NCI-H2227 (cell line): ENCODE measurements at regions not wholly inside any gene's neighbourhood (a gene's known extent, or its start where the extent isn't known, plus 50 kb on each side); places are given as distances from the start of the nearest gene placed in this dataset.
A peak's percentile ranks its signal among the peaks of the same experiment; 100 is the strongest.

Experiments
- DNase-seq: peaks from one replicate; lab custom pipeline; 2025; ENCODE audit not compliant: unreplicated experiment; lab: John Stamatoyannopoulos, UW

DNA sequence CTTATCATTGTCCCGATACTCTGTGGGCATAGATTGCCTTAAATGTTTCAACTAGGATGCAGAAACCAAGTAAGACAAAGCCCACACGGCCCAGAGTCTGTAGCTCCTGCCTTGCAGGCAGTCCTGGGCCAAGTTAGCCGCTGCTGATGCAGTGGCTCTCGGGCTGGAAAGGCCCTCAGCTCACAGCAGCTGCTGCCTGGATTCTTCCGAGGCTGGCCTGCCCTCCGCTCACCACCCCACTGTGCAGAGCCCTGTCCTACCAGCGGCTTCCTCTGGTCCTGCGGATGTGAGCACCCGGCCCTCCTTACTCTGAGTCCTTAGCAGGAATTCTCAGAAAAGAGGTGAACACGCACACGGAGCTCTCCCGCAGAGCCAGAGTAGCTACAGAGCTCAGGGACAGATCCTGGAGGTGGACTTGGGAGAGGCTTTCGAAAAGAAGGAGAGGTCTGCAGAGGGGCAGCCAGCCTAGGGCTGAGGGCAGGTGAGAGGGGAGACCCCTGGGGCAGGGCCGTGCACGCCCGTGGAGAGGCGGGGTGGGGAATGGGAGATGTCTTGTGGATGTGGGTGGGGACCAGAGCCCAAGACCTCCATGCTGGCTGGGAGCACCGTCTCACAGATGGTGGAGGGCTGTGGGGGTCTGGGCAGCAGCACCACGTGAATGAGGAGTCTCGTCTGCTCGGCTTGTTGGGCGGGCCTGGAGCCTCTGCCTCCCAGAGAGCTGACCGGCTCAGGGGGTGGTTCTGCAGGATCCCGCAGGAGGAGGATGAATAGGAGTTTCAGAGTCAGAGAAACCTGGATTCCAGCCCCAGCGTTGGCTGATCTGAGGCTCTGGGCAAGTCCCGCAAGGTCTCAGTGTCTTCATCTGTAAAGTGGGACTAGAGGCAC, 117.4 kb upstream of the B3GAT1 start:
- no peak for DNase-seq

DNA sequence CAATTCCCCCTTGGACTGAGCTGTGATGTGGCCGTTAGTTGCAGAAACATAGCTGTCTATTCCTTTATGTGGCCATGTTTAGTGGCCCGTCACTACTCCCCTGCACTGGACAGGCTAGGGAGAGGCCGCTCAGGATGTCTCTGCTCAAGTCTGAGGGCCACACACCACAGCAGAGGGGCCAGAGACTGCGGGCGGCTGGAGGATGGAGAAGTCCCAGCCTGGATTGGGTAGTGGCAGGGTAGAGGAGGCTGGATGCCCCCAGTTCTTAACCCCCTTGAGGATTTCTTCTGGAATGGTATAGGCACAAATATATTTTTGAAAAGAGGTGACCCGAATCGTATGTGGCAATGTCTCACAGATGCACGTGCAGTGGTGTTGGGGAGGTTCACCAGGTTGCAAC, 116.4 kb upstream of the B3GAT1 start:
- DNase-seq: no peak

DNA sequence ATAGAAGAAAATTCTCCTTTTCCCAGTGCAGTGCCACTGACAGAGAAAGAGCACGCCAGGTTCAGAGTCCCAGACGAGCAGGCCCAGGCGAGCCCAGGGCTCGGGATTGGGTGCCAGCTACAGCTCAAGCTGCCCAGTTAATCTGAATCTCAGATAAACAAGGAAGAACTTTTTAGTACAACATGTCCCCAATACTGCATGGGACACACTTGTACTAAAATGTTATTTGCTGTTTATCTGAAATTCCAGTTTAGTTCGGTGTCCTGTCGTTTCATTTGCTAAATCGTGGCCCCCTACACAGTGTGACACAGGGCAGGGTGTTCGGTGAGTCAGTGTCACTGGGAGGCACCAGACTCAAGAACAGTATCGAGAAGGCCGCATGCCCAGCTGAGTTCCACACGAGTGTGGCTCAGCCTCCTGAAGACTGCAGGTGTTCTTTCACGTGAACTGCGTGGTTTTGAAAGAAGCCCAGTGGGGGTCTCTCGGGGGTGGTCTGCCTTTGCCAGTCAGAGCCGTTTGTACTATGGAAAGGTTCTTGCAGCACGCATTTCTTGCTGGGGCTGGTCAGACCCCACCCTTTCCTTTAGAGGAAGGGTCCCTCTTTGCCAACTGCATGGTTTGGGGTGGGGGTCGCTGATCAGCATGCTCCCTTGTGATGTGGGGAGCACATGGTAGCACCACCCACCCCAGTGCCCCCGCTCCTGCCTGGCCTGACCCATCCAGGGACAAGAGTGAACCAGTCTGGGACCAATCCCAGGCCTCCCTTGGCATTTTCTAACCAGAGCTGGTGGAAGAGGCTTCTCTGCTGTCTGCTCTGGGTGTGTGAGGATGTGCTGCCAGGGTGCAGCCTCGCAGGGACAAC, 115.6 kb upstream of the B3GAT1 start:
- no peak for DNase-seq

DNA sequence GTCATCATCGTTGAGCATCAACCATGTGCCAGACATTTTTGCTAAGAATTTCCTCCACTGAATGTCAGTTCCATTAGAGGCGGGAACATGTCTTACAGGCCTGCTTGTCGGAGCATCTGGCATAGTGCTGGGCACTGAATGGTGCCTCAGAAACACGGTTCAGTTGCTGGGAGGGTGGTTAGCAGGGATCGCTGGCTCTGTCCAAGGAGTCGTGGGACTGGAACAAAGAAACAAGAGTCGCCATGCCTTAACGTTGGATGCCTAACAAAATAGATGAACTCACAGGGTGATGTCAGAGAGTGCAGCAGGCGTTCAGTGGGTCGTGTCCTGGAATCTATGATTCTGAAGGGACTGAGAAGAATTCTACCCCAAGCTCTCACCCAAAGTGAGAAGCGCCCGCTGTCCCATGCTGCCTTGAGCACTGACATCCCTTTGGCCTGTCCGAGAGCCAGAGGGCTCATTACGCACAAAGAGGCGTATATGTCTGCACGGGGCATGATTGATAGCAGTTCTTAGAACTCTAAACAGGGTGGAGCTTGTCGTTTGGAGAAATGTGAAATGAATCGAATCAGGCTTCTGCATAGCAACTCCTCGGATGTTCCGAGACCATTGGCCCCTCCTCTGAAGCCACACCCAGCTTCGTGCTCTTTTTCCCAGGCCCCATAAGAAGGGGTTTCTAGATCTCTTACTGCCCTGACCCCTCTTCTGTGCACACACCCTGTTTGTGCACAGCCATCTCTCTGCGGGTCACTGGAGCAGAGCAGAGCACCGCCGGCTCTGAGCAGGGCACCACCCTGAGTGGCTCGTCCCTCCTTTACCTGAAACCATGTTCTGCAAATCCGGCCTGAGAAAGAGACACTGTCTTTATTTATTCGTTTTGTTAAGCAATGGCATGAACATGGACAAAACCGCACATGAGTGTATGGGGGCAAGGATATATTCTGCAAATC, 113.1 kb upstream of the B3GAT1 start:
- DNase-seq: no peak

DNA sequence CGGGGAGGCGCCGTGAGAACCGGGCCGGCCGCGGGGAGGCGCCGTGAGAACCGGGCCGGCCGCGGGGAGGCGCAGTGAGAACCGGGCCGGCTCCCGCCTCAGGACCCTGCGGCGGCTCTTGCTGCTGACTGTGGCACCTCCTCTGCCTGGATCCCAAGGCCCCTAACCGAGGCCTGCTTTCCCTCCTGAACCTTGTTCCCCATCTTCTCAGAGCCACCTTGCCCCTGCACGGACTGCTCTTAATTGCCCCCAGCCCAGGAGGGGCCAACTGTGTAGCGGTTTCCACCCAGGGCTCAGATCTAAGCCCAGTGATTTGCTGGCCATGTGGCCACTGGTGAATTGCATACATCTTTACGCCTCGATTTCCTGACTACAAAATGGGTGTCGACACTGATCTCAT, 112.2 kb upstream of the B3GAT1 start:
- DNase-seq: no peak

DNA sequence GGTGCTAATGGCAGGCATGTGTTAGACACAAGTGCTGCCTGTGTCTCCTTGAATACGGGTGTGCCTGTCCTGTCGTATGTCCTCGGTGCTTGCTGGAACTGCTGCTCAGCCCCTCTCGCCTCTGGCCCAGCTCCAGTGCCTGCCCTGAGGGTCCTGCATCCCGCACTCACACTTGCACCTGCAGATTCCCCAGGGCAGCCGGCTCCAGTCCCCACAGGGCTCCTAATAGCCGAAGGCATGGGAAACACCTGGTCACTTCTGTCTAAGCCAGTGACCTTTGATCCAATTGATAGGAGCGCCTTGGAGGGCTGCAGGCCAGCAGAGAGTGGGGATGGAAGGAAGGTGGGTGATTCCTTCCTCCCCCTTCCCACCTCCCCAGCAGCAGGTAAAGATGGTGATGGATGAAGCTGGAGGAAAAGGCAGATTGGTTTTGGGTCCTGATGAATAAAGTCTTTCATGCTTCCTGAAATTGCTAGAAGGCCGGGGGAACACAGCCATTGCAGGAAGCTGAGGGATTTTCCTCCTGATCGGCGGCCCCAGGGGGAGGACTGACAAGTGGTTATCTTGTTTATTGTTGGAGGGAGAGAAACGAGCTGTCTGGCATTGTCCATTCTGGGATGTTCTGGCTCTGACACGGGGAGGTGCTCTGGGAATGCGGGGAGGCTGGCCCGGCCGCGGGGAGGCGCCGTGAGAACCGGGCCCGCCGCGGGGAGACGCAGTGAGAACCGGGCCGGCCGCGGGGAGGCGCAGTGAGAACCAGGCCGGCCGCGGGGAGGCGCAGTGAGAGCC, 110.9 kb upstream of the B3GAT1 start:
- no peak for DNase-seq

DNA sequence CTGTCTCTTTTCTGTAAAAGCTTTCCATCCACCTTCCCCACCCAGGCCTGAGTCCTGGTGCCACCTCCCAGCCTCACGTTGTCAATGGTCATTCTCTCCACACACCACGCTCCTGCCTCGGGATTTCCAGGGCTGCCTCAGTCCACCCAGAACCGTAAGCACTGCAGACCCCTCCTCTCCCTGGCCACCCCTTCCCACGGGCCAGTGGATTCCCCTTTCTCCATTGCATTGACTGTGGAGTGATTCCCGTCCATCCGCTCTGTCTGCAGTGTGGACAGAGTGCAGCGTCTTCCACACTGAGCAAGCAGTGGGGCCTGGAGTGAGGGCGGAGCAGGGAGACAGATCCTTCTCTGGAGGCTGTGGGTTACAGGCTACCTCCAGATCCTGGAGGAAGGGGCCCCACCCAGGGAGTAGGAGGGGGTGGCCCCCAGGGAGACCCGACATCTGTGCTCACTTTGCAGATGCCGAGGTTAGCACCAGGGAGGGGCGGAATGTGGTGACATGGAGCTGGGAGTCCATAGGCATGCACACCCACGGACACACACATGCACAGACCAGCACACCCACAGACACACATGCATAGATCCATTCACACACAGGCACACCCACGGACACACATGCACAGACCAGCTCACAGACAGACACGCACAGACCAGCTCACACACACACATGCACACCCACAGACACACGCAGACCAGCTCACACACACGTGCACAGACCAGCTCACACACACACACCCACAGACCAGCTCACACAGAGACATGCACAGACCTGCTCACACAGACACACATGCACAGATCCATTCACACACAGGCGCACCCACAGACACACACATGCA, 109.6 kb upstream of the B3GAT1 start:
- no peak for DNase-seq

DNA sequence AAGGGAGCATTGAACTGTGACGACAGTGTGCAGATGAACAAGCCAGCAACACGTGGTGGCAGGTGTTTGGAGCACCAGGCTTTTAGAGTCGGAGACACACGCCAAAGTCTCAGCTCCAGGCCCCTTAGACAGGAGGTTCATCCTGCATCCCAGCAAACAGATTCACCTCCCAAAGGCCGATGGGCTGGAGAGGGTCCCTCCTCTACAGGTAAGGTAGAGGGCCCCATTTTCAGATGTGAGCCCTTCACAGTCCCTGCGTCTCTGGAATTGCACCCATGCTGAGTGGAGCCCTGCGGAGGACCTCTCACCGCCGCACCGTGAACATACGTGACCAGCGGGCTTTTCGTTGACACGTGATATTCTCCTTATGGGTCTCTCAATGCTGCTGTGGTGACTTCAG, 109.0 kb upstream of the B3GAT1 start:
- no peak for DNase-seq

DNA sequence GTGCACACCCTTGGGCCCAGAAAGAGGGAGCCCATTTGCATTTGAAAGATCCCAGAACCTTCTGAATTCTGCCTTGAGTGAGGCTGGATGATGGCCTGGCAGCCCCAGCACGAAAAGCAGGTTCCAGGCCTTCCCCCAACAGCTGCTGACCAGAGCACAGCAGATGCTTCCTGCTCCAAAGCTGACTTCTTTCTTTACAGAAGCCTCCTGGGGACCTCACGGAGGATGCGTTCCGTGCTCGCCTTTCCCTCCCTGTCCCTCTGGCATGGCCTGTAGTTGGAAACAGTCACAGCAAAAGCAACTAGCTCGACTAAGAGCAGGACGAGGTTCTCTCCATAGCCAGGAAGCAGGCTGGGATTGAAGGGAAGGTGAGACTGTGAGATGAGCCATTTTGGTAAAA, 107.7 kb upstream of the B3GAT1 start:
- DNase-seq: no peak

DNA sequence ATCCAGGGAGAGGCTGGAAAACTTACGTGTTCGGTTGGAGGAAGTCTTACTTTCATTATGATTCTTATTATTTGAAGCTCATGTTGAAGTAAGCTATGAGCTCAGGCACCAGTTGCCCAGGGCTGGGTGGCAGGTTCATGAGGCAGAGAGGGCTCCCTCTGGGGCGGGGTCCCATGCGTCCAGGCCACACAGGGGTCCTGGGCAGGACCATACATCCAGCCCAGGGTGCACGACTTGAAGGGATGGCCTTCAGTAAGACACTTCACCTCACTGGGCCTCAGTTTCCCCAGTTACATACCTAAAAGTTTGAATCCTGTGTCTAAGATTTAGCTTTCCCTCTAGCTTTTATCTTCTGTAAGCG, 107.3 kb upstream of the B3GAT1 start:
- no peak for DNase-seq

DNA sequence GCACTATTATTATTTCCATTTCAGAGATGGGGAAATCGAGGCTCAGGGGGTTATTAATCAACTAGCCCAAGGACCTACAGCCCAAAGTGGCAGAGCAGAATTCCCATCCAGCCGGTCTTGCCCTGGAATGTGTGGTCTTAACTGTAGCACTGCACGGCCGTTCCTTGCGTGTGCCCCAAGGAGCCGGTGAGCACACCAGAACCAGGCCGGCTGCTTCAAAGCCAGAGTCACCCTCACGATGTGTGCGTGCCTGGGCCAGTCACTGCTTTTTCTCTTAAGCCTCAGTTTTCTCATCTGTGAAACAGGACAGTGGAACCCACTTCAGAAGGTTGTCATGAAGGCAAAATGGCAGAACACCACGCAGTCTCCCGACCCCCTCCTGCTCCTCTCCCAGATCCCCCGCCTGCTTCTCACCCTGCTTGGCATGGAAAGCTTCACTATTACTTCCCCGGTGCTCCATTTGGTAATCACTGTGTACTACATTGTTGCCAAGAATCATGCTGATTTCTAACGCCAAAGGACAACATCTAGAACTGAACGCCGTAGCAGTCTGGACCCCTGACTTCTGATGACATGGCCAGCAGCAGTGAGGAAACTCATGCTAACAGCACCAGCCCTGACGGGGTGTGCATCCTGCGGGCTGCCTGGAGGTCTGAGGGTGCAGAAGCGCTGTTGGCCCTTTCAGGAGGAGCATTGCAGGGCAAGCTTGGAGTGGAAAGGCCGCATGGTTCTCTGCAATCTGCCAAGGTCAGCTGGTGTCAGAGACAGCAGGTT, 106.8 kb upstream of the B3GAT1 start:
- DNase-seq: no peak

DNA sequence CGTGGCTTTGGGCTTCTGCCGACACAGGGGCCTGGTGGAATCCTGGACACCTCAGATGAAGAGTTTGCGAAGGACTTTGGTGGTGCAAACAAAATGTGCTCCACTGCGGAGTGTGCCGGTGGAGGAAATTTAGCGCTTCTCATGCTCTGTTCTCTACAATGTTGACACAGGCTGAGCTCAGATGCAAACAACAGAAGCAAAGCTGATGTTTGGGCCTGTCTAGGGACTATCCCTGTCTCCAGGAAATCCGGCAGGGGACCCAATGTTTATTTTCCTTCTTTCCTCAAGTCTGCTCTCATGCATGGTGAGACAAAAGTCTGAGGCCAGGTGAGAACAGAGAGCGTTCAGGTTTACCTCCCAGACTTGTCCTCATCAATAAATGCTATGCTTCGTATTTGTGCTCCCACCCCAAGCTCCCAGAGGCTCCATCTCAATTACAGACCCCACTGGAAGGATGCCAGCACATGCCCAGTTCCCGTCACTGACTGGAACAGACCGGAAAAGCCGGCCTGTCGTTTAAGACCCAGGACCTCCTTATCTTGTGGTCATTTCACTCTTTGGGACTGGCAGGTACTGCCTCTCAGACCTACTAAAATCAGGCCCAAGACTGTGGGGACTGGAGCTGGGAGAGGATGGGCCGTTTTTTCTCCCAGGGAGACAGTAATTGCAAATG, 105.7 kb upstream of the B3GAT1 start:
- no peak for DNase-seq

DNA sequence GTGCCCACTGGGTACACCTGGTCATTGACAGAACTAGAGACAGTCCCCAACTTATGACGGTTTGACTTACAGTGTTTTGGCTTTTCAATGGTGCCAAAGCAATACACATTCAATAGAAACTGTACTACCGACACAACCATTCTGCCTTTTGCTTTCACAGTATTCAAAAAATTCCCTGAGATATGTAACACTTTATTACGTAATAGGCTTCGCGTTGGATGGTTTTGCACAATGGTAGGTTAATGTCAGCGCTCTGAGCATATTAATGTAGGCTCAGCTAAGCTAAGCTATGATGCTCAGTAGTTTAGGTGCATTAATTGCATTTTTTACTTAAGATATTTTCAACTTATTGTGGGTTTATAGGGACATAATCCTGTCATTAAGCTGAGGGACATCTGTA, 105.1 kb upstream of the B3GAT1 start:
- DNase-seq: no peak

DNA sequence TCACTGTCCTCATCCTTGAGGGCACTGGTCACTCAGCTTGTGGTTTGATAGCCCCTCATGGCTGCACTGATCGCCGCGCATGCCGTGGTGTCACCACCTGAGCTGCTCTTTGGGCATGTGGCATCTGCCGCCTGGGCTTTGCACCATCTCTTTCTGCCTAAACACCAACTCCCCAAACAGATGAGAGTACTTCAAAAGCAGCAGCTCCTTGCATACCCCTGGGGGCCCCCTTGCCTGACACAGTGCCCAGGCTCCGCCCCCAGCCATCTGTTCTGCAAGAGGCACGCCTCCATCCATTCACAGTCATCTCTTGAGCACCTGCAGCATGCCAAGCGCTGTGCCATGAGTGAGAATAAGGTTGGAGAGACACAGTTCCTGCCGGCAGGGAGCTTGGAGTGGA, 104.5 kb upstream of the B3GAT1 start:
- DNase-seq: peak; percentile 45

DNA sequence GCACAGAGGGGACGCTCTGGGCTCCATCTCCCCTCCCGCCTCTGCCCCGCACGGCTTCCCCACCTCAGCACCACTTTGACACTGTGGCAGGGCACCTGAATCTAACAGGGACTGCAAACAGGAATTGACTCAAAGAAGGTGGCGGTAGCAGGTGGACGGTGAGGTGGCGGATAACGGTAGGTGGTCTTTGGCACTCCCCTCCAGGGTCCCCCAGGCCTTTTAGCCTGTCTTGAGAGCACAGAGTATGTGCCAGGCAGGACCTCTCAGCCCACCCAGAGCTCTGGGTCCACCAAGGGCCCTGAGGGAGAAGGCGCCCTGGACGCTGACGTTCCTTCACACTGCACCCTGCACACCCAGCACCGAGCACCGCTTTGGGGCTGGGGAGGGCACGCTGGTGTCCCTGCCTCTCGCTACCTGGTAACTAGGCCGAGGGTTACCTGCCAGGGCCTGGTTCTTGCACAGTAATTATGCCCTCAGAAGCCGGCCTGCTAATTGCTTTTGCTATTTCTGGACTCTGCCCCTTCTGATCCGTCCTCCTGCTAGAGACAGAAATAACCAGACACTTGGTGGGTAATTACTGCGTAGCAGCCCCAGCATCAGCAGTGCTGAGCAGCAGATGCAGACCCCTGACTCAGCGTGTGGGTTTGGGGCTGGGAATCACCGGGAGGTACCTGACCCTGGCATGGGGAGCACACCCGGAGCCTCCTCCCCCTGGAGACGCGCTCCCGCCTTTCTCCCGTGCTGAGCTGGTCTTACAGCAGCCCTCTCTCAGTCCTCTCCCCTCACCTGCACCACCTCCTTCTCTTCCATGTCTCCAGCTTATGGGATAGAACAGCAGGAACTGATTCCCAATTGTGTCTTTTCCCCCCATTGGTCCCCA, 103.3 kb upstream of the B3GAT1 start:
- peak; percentile 13 for DNase-seq

DNA sequence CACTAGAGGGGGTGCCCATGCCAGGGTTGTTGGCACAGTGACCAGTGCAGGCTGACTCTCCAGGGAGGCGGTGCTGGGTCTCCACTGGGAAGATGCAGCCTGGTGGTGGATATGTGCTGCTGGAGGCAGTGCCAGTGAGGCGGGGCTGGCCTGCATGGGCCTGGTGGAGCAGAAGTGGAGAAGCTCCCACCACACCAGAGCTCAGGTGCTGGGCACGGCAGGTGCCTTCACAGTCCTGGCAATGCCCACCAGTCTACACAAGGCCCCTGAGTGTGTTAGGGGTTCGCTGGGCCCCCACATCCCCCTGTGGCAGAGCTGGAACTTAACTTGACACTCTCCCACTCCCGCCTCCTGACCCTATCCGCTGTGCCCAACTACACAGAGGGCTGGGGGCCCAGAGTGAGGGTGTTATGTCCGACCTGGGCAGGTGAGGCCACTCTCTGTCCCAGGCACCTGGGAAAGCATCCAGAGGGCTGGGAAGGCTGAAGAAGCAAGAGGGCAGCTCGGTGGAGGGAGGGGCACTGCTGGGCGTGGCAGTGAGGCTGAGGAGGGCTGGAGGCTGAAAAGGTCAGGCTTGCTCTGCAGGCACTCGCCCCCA, 102.4 kb upstream of the B3GAT1 start:
- no peak for DNase-seq

DNA sequence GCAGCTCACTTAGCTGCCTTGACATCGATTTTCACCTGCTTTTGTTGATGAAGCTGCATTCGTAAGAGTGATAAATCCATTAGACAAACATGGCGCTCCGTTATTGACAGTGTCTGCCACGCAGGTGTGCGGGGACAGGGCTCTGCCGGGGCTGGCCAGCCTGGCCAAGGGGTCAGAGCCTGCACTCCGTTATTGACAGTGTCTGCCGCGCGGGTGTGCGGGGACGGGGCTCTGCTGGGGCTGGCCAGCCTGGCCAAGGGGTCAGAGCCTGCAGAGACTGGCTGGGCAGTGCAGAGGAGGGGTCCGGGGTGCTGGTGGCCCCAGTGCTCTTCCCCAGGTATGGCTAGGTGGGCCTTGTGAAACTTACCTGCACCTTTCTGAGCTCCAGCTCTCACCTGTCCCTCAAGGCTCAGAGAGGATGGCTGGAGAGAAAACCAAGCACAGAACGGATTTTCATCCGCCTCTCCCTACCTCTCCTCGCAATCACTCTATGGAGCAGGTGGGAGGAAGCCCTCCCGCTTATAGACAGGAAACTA, 101.6 kb upstream of the B3GAT1 start:
- DNase-seq: no peak
